Parathyroid adenoma (tissue), 2 donors: ENCODE measurements at regions not wholly inside any gene's neighbourhood (a gene's known extent, or its start where the extent isn't known, plus 50 kb on each side); places are given as distances from the start of the nearest gene placed in this dataset.

Source experiments
- H2AFZ ChIP-seq: fragments of 300-600 bp; sonication (generic); one replicate; pipeline ENCODE4 v1.7.0; 2017; ENCODE audit warnings: antibody characterized with exemption, mild to moderate bottlenecking
- H3K27ac ChIP-seq: fragments of 300-600 bp; sonication (generic); one replicate; pipeline ENCODE4 v1.7.0; 2017
- H3K27me3 ChIP-seq: fragments of 300-600 bp; sonication (generic); one replicate; pipeline ENCODE4 v1.7.0; 2017; ENCODE audit warnings: low read length; ENCODE audit not compliant: control insufficient read depth, insufficient read depth
- H3K36me3 ChIP-seq: fragments of 300-600 bp; sonication (generic); one replicate; pipeline ENCODE4 v1.7.0; 2017; ENCODE audit warnings: low read length; ENCODE audit not compliant: control insufficient read depth, insufficient read depth
- H3K4me1 ChIP-seq: fragments of 300-600 bp; sonication (generic); one replicate; pipeline ENCODE4 v1.7.0; 2017; ENCODE audit warnings: control low read depth
- H3K4me2 ChIP-seq: fragments of 300-600 bp; sonication (generic); one replicate; pipeline ENCODE4 v1.7.0; 2017; ENCODE audit warnings: low read length
- H3K4me3 ChIP-seq: fragments of 300-600 bp; sonication (generic); one replicate; pipeline ENCODE4 v1.7.0; 2017; ENCODE audit warnings: low read depth, low read length
- H3K79me2 ChIP-seq: fragments of 300-600 bp; sonication (generic); one replicate; pipeline ENCODE4 v1.7.0; 2017; ENCODE audit warnings: control low read depth
- H3K9ac ChIP-seq: fragments of 300-600 bp; sonication (generic); one replicate; pipeline ENCODE4 v1.7.0; 2017; ENCODE audit warnings: mild to moderate bottlenecking
- H3K9me3 ChIP-seq: fragments of 300-600 bp; sonication (generic); one replicate; pipeline ENCODE4 v1.7.0; 2017; ENCODE audit warnings: low read length; ENCODE audit not compliant: control insufficient read depth
- TF ChIP-seq, protein P1 (sequence below): fragments of 300-600 bp; sonication (generic); IDR thresholded peaks from one replicate; pipeline ENCODE4 v1.7.0; 2017; ENCODE audit warnings: antibody characterized with exemption, mild to moderate bottlenecking
- donor health status: primary hyperparathyroidism.

DNA sequence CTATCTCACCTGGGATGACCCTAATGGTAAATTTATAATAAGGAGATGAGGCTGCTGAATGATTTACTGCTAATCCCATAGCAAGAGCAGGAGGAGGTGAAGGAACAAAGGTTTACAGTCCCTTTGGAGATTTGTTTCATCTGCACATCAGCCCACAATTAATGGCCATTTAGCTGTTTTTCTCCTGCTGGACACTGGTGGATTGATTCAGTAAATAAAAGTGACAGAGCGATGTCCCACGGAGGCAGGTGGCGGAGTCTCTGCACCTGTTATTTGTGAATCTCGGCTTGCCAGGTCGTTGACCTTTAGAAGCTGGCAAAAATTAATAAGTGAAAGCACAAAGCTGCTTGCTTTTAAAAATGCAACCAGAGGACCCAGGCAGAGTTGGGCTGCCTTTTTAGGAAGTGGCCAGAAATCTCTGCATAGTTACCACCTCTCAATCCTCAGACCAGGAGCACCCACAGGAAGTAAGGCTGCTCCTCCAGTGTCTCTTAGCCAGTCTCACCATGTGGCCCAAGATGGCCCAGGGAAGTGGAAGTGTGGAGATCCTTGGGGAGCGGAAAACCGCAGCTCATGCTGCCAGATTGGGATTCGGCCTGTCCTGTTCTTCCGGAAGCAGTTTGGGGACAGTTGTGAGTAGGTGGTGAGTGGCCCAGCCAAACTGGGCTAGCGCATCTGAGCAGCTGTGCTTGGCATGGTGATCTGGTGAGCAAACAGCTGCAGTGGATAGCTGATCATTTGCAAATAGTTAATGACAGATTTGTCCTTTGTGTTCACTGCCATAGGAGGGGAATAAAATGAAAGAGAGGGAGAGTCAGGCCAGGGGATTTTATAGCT, 1005.7 kb upstream of the PIK3C3 start:
- Histone ChIP-seq H3K27me3 (no peaks in the 10 kb centered on the region), H3K9ac (no peak overlapping the region), H3K79me2 (no peaks in the 10 kb centered on the region), H3K36me3 (no peaks in the 10 kb centered on the region), H3K4me1 (no peaks in the 10 kb centered on the region), H3K4me3 (no peak overlapping the region), H3K9me3 (no peaks in the 10 kb centered on the region), H3K27ac (no peak overlapping the region), H3K4me2 (no peak overlapping the region), H2AFZ (no peak overlapping the region)
- TF ChIP-seq, protein P1, sequence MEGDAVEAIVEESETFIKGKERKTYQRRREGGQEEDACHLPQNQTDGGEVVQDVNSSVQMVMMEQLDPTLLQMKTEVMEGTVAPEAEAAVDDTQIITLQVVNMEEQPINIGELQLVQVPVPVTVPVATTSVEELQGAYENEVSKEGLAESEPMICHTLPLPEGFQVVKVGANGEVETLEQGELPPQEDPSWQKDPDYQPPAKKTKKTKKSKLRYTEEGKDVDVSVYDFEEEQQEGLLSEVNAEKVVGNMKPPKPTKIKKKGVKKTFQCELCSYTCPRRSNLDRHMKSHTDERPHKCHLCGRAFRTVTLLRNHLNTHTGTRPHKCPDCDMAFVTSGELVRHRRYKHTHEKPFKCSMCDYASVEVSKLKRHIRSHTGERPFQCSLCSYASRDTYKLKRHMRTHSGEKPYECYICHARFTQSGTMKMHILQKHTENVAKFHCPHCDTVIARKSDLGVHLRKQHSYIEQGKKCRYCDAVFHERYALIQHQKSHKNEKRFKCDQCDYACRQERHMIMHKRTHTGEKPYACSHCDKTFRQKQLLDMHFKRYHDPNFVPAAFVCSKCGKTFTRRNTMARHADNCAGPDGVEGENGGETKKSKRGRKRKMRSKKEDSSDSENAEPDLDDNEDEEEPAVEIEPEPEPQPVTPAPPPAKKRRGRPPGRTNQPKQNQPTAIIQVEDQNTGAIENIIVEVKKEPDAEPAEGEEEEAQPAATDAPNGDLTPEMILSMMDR = no peak

DNA sequence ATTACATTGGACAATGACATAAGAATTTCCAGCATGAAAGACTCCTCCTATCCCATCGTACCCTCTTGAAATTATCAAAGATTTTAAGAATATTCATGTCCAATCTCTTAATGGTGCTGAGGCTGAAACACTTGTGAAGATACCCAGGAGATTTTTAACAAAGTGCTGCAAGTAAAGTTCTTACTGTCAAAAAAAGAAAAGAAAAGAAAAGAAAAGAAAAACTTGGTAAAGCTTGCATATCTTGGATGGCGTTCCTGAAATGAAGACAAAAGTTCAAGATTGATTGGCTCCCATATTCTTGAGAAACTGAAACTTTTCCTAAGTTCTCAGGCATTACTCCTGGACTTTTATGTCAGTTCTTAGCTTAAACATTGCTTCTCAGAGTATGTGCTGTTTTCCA, 1010.5 kb upstream of the PIK3C3 start:
- no peaks in the 10 kb centered on the region for H3K9me3 ChIP-seq
- no peaks in the 10 kb centered on the region for H3K79me2 ChIP-seq
- no peaks in the 10 kb centered on the region for H3K36me3 ChIP-seq
- no peaks in the 10 kb centered on the region for H3K27me3 ChIP-seq
- TF ChIP-seq, protein P1 = no peak
- H3K4me2 ChIP-seq = no peak overlapping the region
- H3K9ac ChIP-seq = no peak overlapping the region
- no peaks in the 10 kb centered on the region for H3K4me1 ChIP-seq
- no peak overlapping the region for H3K27ac ChIP-seq
- no peak overlapping the region for H2AFZ ChIP-seq
- H3K4me3 ChIP-seq = no peak overlapping the region

DNA sequence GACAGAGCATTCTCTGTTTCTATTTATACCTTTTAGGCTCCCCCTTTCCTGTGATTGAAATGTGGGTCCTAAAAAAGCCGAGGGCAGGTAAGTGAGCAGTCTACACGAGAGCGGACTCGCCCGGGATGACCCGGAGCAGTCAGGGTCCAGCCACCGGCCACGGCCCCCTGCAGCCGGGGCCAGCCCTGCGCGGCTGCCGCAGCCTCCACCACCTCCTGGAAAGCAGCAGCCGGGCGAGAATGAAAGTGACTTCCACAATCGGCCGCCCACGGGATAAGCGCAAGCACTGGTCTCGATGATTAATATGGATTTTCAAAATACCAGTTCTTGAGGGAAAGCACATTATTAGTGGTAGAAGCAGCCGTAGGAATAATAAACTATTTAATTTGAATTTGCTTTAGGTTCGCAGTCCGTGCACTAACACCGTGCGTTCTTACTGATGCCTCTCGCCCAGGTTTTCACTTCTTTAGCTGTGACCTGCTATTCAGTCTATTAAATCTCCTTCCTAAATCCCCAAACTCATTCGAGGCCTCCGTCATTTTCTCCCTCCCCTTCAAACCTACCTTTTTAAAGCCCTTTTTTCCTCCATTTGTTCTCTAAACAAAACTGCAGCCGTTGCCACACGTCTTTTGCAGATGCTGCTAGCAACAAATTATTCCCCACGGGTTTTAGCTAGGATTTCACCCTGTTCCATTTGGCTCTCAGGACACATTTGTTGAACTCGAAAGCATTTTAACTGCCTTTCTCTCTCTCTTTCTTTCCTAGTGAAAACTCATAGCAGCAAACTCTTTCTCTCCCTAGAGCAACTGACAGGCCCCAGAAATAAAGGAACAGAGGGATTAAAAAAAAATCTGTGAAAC, 1015.1 kb upstream of the PIK3C3 start:
- H3K9ac ChIP-seq = no peak overlapping the region
- no peak overlapping the region for H2AFZ ChIP-seq
- H3K9me3 ChIP-seq = no peaks in the 10 kb centered on the region
- no peaks in the 10 kb centered on the region for H3K27me3 ChIP-seq
- no peaks in the 10 kb centered on the region for H3K4me1 ChIP-seq
- no peak overlapping the region for H3K27ac ChIP-seq
- no peaks in the 10 kb centered on the region for H3K79me2 ChIP-seq
- no peak overlapping the region for H3K4me2 ChIP-seq
- TF ChIP-seq, protein P1 = no peak
- no peaks in the 10 kb centered on the region for H3K36me3 ChIP-seq
- no peak overlapping the region for H3K4me3 ChIP-seq

DNA sequence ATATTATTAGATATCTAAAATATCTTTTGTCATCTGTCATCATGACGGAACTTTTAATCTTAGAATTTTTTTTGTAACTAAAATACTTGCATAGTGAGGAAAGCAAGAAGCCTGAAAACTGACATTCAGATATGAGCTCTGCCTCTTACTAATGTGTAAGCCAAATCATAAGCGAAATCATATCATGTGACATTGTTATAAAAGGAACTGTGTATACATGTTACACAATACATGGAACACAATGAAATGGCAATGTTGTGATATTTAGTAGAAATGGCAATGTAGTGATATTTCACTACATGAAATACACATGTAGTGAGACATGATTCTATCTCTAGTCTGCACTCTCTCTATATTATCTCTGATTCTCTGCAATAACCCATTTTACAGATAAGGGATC, 1016.4 kb upstream of the PIK3C3 start:
- H3K4me2 ChIP-seq = no peak overlapping the region
- no peak overlapping the region for H3K4me3 ChIP-seq
- TF ChIP-seq, protein P1 = no peak
- no peaks in the 10 kb centered on the region for H3K36me3 ChIP-seq
- no peaks in the 10 kb centered on the region for H3K79me2 ChIP-seq
- H3K9ac ChIP-seq = no peak overlapping the region
- H3K4me1 ChIP-seq = no peaks in the 10 kb centered on the region
- no peak overlapping the region for H2AFZ ChIP-seq
- H3K27ac ChIP-seq = no peak overlapping the region
- no peaks in the 10 kb centered on the region for H3K27me3 ChIP-seq
- no peaks in the 10 kb centered on the region for H3K9me3 ChIP-seq
